Naive thymus-derived CD4-positive, alpha-beta T cell (primary cell): ENCODE measurements at regions not wholly inside any gene's neighbourhood (a gene's known extent, or its start where the extent isn't known, plus 50 kb on each side); places are given as distances from the start of the nearest gene placed in this dataset.

Source experiments
- ATAC-seq: fragments of 150-1000 bp; cut with Tn5 transposase; 2 replicates; pipeline ENCODE4 v1.10.0; 2021; ENCODE audit warnings: mild to moderate bottlenecking, moderate library complexity
- CTCF ChIA-PET: fragments of 350-600 bp; sonication (Branson Sonifier 250); formaldehyde crosslinking; loops from one replicate; lab custom pipeline; 2021; ENCODE audit warnings: antibody characterized with exemption; lab: Charles Lee
- POLR2A ChIA-PET: fragments of 350-600 bp; sonication (Branson Sonifier 250); formaldehyde crosslinking; loops from one replicate; lab custom pipeline; 2021; ENCODE audit warnings: antibody characterized with exemption, inconsistent platforms; lab: Charles Lee
- DNase-seq, 9 donors: peaks; one replicate each; pipeline versions ENCODE4 v3.0.0 to v3.0.0-alpha.2; 2020 to 2022; ENCODE audit warnings: mixed read lengths in 1 of 9
- H3K27ac ChIP-seq: one replicate; pipeline ENCODE4 v1.7.0; 2013; ENCODE audit warnings: mild to moderate bottlenecking, low read depth, low read length, moderate library complexity
- H3K27me3 ChIP-seq, 2 donors: one replicate each; pipeline ENCODE4 v1.7.0; 2013; ENCODE audit warnings: low read length in 2 of 2, mild to moderate bottlenecking in 2 of 2, moderate library complexity in 2 of 2; ENCODE audit not compliant: control insufficient read depth in 2 of 2, insufficient read depth in 2 of 2
- H3K36me3 ChIP-seq, 3 experiments: 1 replicate in 2 of 3; 2 replicates in 1 of 3; pipeline ENCODE4 v1.7.0; 2013; ENCODE audit warnings: low read length in 3 of 3, mild to moderate bottlenecking in 3 of 3, moderate library complexity in 1 of 3; ENCODE audit not compliant: insufficient read depth in 3 of 3, control insufficient read depth in 2 of 3
- H3K4me1 ChIP-seq, 2 donors: one replicate each; pipeline ENCODE4 v1.7.0; 2013; ENCODE audit warnings: low read length in 2 of 2, mild to moderate bottlenecking in 2 of 2, moderate library complexity in 1 of 2; ENCODE audit not compliant: control insufficient read depth in 2 of 2, insufficient read depth in 2 of 2
- H3K4me3 ChIP-seq: 2 replicates; pipeline ENCODE4 v1.7.0; 2013; ENCODE audit warnings: mild to moderate bottlenecking, low read length
- H3K9me3 ChIP-seq, 3 experiments: 1 replicate in 2 of 3; 2 replicates in 1 of 3; pipeline ENCODE4 v1.7.0; 2013; ENCODE audit warnings: low read length in 3 of 3; ENCODE audit not compliant: control insufficient read depth in 2 of 3
- H3K27ac Mint-ChIP-seq, 9 donors: one replicate each; pipeline ENCODE4 v1.8.0; 2020 to 2022; ENCODE audit warnings: mixed read lengths in 9 of 9, mild to moderate bottlenecking in 8 of 9, moderate library complexity in 5 of 9, inconsistent platforms in 2 of 9
- H3K27me3 Mint-ChIP-seq, 5 donors: one replicate each; pipeline ENCODE4 v1.8.0; 2021 to 2022; ENCODE audit warnings: mixed read lengths in 5 of 5, mild to moderate bottlenecking in 1 of 5
- H3K36me3 Mint-ChIP-seq, 5 donors: one replicate each; pipeline ENCODE4 v1.8.0; 2020 to 2022; ENCODE audit warnings: mixed read lengths in 5 of 5, mild to moderate bottlenecking in 3 of 5, inconsistent platforms in 1 of 5
- H3K4me1 Mint-ChIP-seq, 7 donors: one replicate each; pipeline ENCODE4 v1.8.0; 2020 to 2022; ENCODE audit warnings: mixed read lengths in 7 of 7, mild to moderate bottlenecking in 3 of 7, inconsistent platforms in 1 of 7
- H3K4me3 Mint-ChIP-seq, 10 donors: one replicate each; pipeline ENCODE4 v1.8.0; 2020 to 2022; ENCODE audit warnings: mild to moderate bottlenecking in 10 of 10, mixed read lengths in 10 of 10, moderate library complexity in 6 of 10, inconsistent platforms in 2 of 10
- H3K9me3 Mint-ChIP-seq, 11 donors: one replicate each; pipeline ENCODE4 v1.8.0; 2020 to 2022; ENCODE audit warnings: mixed read lengths in 11 of 11, mild to moderate bottlenecking in 4 of 11, inconsistent platforms in 1 of 11, moderate library complexity in 1 of 11
- intact Hi-C, 2 donors: fragments of 100-400 bp; cut with micrococcal nuclease; formaldehyde crosslinking; loops; one replicate each; pipeline ENCODE4 v1.15.1; 2023

GRCh38 chr1:199460933-199461332 is 566.6 kb upstream of the NR5A2 start:
- Mint-ChIP-seq H3K27me3 (peaks cover 0 to 7% (median 2%) of the 10 kb centered on the region in 5 donors), H3K36me3 (no peaks in the 10 kb centered on the region), H3K4me3 (no peak overlapping the region), H3K9me3 (peaks cover 0 to 10% (median 5%) of the 10 kb centered on the region in 11 donors), H3K27ac (no peak overlapping the region), H3K4me1 (peaks cover 0 to 1% (median 0%) of the 10 kb centered on the region in 7 donors)
- DNase-seq (no peak), ATAC-seq (no peak)
- Histone ChIP-seq H3K36me3 (no peaks in the 10 kb centered on the region), H3K9me3 (peaks cover 0 to 5% (median 0%) of the 10 kb centered on the region in 3 experiments), H3K4me1 (no peaks in the 10 kb centered on the region), H3K27me3 (no peaks in the 10 kb centered on the region), H3K27ac (no peak overlapping the region), H3K4me3 (no peak overlapping the region)
- ChIA-PET CTCF (no interaction called here), POLR2A (no interaction called here)
- intact Hi-C loops: loop anchor here in 1 of 2 donors (5.0 kb wide), 1 partner anchor 689 kb away; no protein-coding TSS in a partner anchor

GRCh38 chr1:199463521-199464127 is 563.9 kb upstream of the NR5A2 start:
- Mint-ChIP-seq H3K27me3 (peaks cover 0 to 7% (median 5%) of the 10 kb centered on the region in 5 donors), H3K27ac (no peak overlapping the region), H3K9me3 (peaks cover 0 to 10% (median 5%) of the 10 kb centered on the region in 11 donors), H3K4me3 (no peak overlapping the region), H3K4me1 (peaks cover 0 to 1% (median 0%) of the 10 kb centered on the region in 7 donors), H3K36me3 (no peaks in the 10 kb centered on the region)
- Histone ChIP-seq H3K36me3 (no peaks in the 10 kb centered on the region), H3K27ac (no peak overlapping the region), H3K4me1 (no peaks in the 10 kb centered on the region), H3K4me3 (no peak overlapping the region), H3K9me3 (peaks cover 0 to 5% (median 0%) of the 10 kb centered on the region in 3 experiments), H3K27me3 (no peaks in the 10 kb centered on the region)
- ChIA-PET POLR2A (no interaction called here), CTCF (no interaction called here)
- intact Hi-C loops: loop anchor here in 1 of 2 donors (5.0 kb wide), 1 partner anchor 691 kb away; no protein-coding TSS in a partner anchor
- DNase-seq: peak in 1 of 9 donors; percentile 21
- peak; percentile 47 for ATAC-seq

- ChIA-PET CTCF (no interaction called here), POLR2A (no interaction called here)
- Mint-ChIP-seq H3K4me1 (no peaks in the 10 kb centered on the region), H3K27me3 (peaks cover 0 to 5% (median 0%) of the 10 kb centered on the region in 5 donors), H3K36me3 (no peaks in the 10 kb centered on the region), H3K27ac (no peak overlapping the region), H3K4me3 (no peak overlapping the region), H3K9me3 (peaks cover 0 to 13% (median 5%) of the 10 kb centered on the region in 11 donors)
- no peaks in the 10 kb centered on the region for H3K27me3 ChIP-seq
- no peak overlapping the region for H3K27ac ChIP-seq
- H3K4me3 ChIP-seq: no peak overlapping the region
- no peaks in the 10 kb centered on the region for H3K36me3 ChIP-seq
- no peaks in the 10 kb centered on the region for H3K4me1 ChIP-seq
- DNase-seq: no peak
- H3K9me3 ChIP-seq: peaks cover 0 to 5% (median 0%) of the 10 kb centered on the region in 3 experiments
- intact Hi-C loops: no loop called here
- ATAC-seq: no peak
Measured at GRCh38 chr1:199466961-199467360, 560.5 kb upstream of the NR5A2 start.

- Histone ChIP-seq H3K36me3 (no peaks in the 10 kb centered on the region), H3K4me1 (no peaks in the 10 kb centered on the region), H3K27ac (no peak overlapping the region), H3K9me3 (no peaks in the 10 kb centered on the region), H3K4me3 (no peak overlapping the region), H3K27me3 (no peaks in the 10 kb centered on the region)
- Mint-ChIP-seq H3K27ac (no peak overlapping the region), H3K9me3 (peaks cover 0 to 4% (median 0%) of the 10 kb centered on the region in 11 donors), H3K27me3 (peaks cover 0 to 18% (median 11%) of the 10 kb centered on the region in 5 donors), H3K36me3 (no peaks in the 10 kb centered on the region), H3K4me3 (no peak overlapping the region), H3K4me1 (no peaks in the 10 kb centered on the region)
- DNase-seq: no peak
- ChIA-PET POLR2A (no interaction called here), CTCF (no interaction called here)
- ATAC-seq: no peak
- intact Hi-C loops: no loop called here
Measured at GRCh38 chr1:199472018-199472417, 555.5 kb upstream of the NR5A2 start.

- DNase-seq (no peak), ATAC-seq (no peak)
- POLR2A ChIA-PET: no interaction called here
- H3K9me3 ChIP-seq: no peaks in the 10 kb centered on the region
- no peaks in the 10 kb centered on the region for H3K36me3 ChIP-seq
- Mint-ChIP-seq H3K9me3 (peaks cover 0 to 4% (median 0%) of the 10 kb centered on the region in 11 donors), H3K4me1 (no peaks in the 10 kb centered on the region), H3K4me3 (no peak overlapping the region), H3K27me3 (peaks cover 0 to 18% (median 11%) of the 10 kb centered on the region in 5 donors), H3K36me3 (no peaks in the 10 kb centered on the region), H3K27ac (no peak overlapping the region)
- CTCF ChIA-PET: no interaction called here
- H3K4me3 ChIP-seq: no peak overlapping the region
- intact Hi-C loops: no loop called here
- no peaks in the 10 kb centered on the region for H3K27me3 ChIP-seq
- no peaks in the 10 kb centered on the region for H3K4me1 ChIP-seq
- H3K27ac ChIP-seq: no peak overlapping the region
Measured at GRCh38 chr1:199472978-199473377, 554.5 kb upstream of the NR5A2 start.

- Histone ChIP-seq H3K9me3 (no peaks in the 10 kb centered on the region), H3K27ac (no peak overlapping the region), H3K36me3 (no peaks in the 10 kb centered on the region), H3K4me1 (no peaks in the 10 kb centered on the region), H3K4me3 (no peak overlapping the region), H3K27me3 (no peaks in the 10 kb centered on the region)
- H3K9me3 Mint-ChIP-seq: no peaks in the 10 kb centered on the region
- ATAC-seq (no peak), DNase-seq (no peak)
- intact Hi-C loops: no loop called here
- no peaks in the 10 kb centered on the region for H3K36me3 Mint-ChIP-seq
- peaks cover 0 to 18% (median 12%) of the 10 kb centered on the region in 5 donors for H3K27me3 Mint-ChIP-seq
- POLR2A ChIA-PET: no interaction called here
- H3K4me1 Mint-ChIP-seq: no peaks in the 10 kb centered on the region
- no peak overlapping the region for H3K4me3 Mint-ChIP-seq
- no peak overlapping the region for H3K27ac Mint-ChIP-seq
- CTCF ChIA-PET: interaction anchor here (0.6 kb wide), 1 partner anchor 1016 kb away, joined by 3 read pairs; no protein-coding TSS in a partner anchor
Measured at GRCh38 chr1:199474738-199475137, 552.8 kb upstream of the NR5A2 start.

- Mint-ChIP-seq H3K9me3 (peaks cover 0 to 3% (median 0%) of the 10 kb centered on the region in 11 donors), H3K27me3 (peaks cover 7 to 33% (median 15%) of the 10 kb centered on the region in 5 donors), H3K4me3 (no peak overlapping the region), H3K27ac (no peak overlapping the region), H3K36me3 (no peaks in the 10 kb centered on the region), H3K4me1 (no peaks in the 10 kb centered on the region)
- ATAC-seq (no peak), DNase-seq (no peak)
- CTCF ChIA-PET: no interaction called here
- Histone ChIP-seq H3K27me3 (no peaks in the 10 kb centered on the region), H3K36me3 (no peaks in the 10 kb centered on the region), H3K9me3 (no peaks in the 10 kb centered on the region), H3K4me3 (no peak overlapping the region), H3K27ac (no peak overlapping the region), H3K4me1 (no peaks in the 10 kb centered on the region)
- POLR2A ChIA-PET: no interaction called here
- intact Hi-C loops: no loop called here
Measured at GRCh38 chr1:199482426-199482825, 545.1 kb upstream of the NR5A2 start.
